Tibial nerve (tissue), 4 donors: ENCODE measurements at regions not wholly inside any gene's neighbourhood (a gene's known extent, or its start where the extent isn't known, plus 50 kb on each side); places are given as distances from the start of the nearest gene placed in this dataset.

Source experiments
- DNase-seq, 2 donors: peaks; one replicate each; pipeline ENCODE4 v3.0.0-alpha.2; 2019; ENCODE audit warnings: low spot score in 2 of 2
- H3K27ac ChIP-seq, 4 donors: fragments of 200-600 bp; sonication (generic) in 3 of 4; one replicate each; pipeline ENCODE4 v1.5.1; 2017 to 2019; ENCODE audit warnings: mild to moderate bottlenecking in 1 of 4
- H3K27me3 ChIP-seq, 2 donors: fragments of 200-600 bp; sonication (generic) in 1 of 2; one replicate each; pipeline versions ENCODE4 v1.5.1 to v1.6.0; 2017 to 2019
- H3K36me3 ChIP-seq, 3 donors: fragments of 200-600 bp; sonication (generic); one replicate each; pipeline ENCODE4 v1.5.1; 2018 to 2019
- H3K4me1 ChIP-seq, 4 donors: fragments of 200-600 bp; sonication (generic) in 3 of 4; one replicate each; pipeline ENCODE4 v1.5.1; 2017 to 2019
- H3K4me3 ChIP-seq, 4 donors: fragments of 200-600 bp; sonication (generic) in 3 of 4; one replicate each; pipeline ENCODE4 v1.5.1; 2017 to 2019; ENCODE audit warnings: mild to moderate bottlenecking in 1 of 4, moderate library complexity in 1 of 4
- H3K9me3 ChIP-seq, 4 donors: fragments of 200-600 bp; sonication (generic) in 3 of 4; one replicate each; pipeline ENCODE4 v1.5.1; 2017 to 2019
- CTCF ChIP-seq, 5 experiments: fragments of 200-600 bp in 3 of 5; fragments of 450-650 bp in 2 of 5; sonication (generic) in 3 of 5; IDR thresholded peaks; one replicate each; pipeline ENCODE4 v1.5.1; 2016 to 2019; ENCODE audit warnings: antibody characterized with exemption in 5 of 5, mild to moderate bottlenecking in 3 of 5, moderate library complexity in 2 of 5
- EP300 ChIP-seq, 2 donors: sonication (generic); formaldehyde crosslinking; IDR thresholded peaks; one replicate each; pipeline ENCODE4 v1.6.1; 2017; ENCODE audit warnings: antibody characterized with exemption in 2 of 2, mild to moderate bottlenecking in 1 of 2
- POLR2A ChIP-seq, 2 donors: fragments of 450-650 bp; IDR thresholded peaks; one replicate each; pipeline ENCODE4 v1.6.1; 2017; ENCODE audit warnings: antibody characterized with exemption in 2 of 2, mild to moderate bottlenecking in 2 of 2, moderate library complexity in 2 of 2
- WGBS, 2 donors: methylation state at CpG; one replicate each; pipeline ENCODE4 v1.1.5; 2018; 5-methylcytosine and 5-hydroxymethylcytosine counted together

- no peak for DNase-seq
- Histone ChIP-seq H3K4me1 (no peaks in the 10 kb centered on the region), H3K36me3 (no peaks in the 10 kb centered on the region), H3K27ac (no peak overlapping the region), H3K4me3 (no peak overlapping the region), H3K27me3 (no peaks in the 10 kb centered on the region), H3K9me3 (peaks cover 0 to 19% (median 0%) of the 10 kb centered on the region in 4 donors)
- WGBS, 2 donors = 81 to 88% methylated on average over 7 of the region's 7 CpGs
- TF ChIP-seq CTCF (IDR thresholded peaks at IDR 0.05) (no peak), POLR2A (IDR thresholded peaks at IDR 0.05) (no peak), EP300 (IDR thresholded peaks at IDR 0.05) (no peak)
These were observed 114.8 kb upstream of the NEIL3 start for GRCh38 chr4:177194906-177195305.

GRCh38 chr4:177196615-177197014, 113.1 kb upstream of the NEIL3 start:
- no peak for DNase-seq
- no peak overlapping the region for H3K4me3 ChIP-seq
- WGBS, 2 donors = 79 to 87% methylated on average over 2 of the region's 2 CpGs
- H3K36me3 ChIP-seq = no peaks in the 10 kb centered on the region
- TF ChIP-seq EP300 (IDR thresholded peaks at IDR 0.05) (no peak), POLR2A (IDR thresholded peaks at IDR 0.05) (no peak)
- H3K27me3 ChIP-seq = no peaks in the 10 kb centered on the region
- H3K27ac ChIP-seq = no peak overlapping the region
- no peaks in the 10 kb centered on the region for H3K4me1 ChIP-seq
- peaks cover 0 to 19% (median 0%) of the 10 kb centered on the region in 4 donors for H3K9me3 ChIP-seq

- H3K4me3 ChIP-seq = no peak overlapping the region
- H3K36me3 ChIP-seq = no peaks in the 10 kb centered on the region
- peaks cover 0 to 10% (median 0%) of the 10 kb centered on the region in 4 donors for H3K9me3 ChIP-seq
- WGBS, 2 donors = 61 to 69% methylated on average over 1 of the region's 1 CpG
- no peaks in the 10 kb centered on the region for H3K4me1 ChIP-seq
- H3K27ac ChIP-seq = no peak overlapping the region
- no peak for DNase-seq
- no peak for TF ChIP-seq POLR2A (IDR thresholded peaks at IDR 0.05)
- no peaks in the 10 kb centered on the region for H3K27me3 ChIP-seq
These were observed 108.1 kb upstream of the NEIL3 start for GRCh38 chr4:177201614-177202013.

DNA sequence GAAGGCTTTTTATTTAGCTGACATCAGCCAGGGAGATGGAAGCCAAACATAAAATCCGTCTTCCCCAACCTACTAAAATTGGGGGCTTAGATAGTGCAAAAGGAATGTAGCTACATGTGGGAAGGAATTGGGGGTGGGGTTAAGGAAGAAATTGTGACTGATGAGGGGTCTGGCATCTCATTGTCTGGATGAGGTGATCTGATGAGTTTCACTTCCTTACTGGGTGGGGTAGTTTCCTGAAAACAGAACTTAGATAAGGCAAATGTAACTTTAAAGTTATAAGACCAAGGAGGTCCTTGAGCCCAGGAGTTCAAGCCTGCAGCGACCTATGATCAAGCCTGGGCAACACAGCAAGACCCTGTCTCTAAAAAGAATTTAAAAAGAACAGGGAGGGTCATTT, 105.5 kb upstream of the NEIL3 start:
- H3K27ac ChIP-seq = no peak overlapping the region
- WGBS, 2 donors = 37 to 41% methylated on average over 2 of the region's 2 CpGs
- no peak for TF ChIP-seq POLR2A (IDR thresholded peaks at IDR 0.05)
- TF ChIP-seq EP300 (IDR thresholded peaks at IDR 0.05) = no peak
- TF ChIP-seq CTCF (IDR thresholded peaks at IDR 0.05) = no peak
- H3K9me3 ChIP-seq = peaks cover 0 to 2% (median 0%) of the 10 kb centered on the region in 4 donors
- H3K4me1 ChIP-seq = no peaks in the 10 kb centered on the region
- no peaks in the 10 kb centered on the region for H3K27me3 ChIP-seq
- no peak for DNase-seq
- H3K4me3 ChIP-seq = no peak overlapping the region
- no peaks in the 10 kb centered on the region for H3K36me3 ChIP-seq

GRCh38 chr4:177214935-177215334, 94.7 kb upstream of the NEIL3 start:
- no peak for DNase-seq
- Histone ChIP-seq H3K36me3 (no peaks in the 10 kb centered on the region), H3K27ac (no peak overlapping the region), H3K9me3 (no peaks in the 10 kb centered on the region), H3K4me1 (no peaks in the 10 kb centered on the region), H3K4me3 (no peak overlapping the region), H3K27me3 (no peaks in the 10 kb centered on the region)
- WGBS, 2 donors = 77 to 80% methylated on average over 5 of the region's 5 CpGs
- TF ChIP-seq POLR2A (IDR thresholded peaks at IDR 0.05) (no peak), CTCF (IDR thresholded peaks at IDR 0.05) (no peak), EP300 (IDR thresholded peaks at IDR 0.05) (no peak)

DNA sequence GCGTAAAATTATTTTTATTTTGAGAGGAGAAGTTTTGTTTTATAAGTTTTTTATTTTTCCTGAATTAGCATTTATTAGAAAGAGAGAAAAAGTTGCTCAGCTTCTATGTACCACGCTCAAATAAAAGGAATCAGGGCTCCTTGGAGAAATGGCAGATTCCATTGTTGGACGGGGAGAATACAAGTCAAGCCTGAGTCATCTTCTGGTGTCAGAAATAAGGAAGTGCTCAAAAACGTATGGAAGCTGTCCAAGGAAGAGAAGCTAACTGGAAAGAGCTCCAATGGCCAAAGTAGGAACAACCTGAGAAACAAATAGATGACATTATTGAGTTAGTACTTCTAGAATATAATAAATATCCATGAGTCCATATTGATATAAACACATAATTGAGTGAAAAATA, 89.3 kb upstream of the NEIL3 start:
- Histone ChIP-seq H3K9me3 (no peaks in the 10 kb centered on the region), H3K4me1 (no peaks in the 10 kb centered on the region), H3K4me3 (no peak overlapping the region), H3K36me3 (no peaks in the 10 kb centered on the region), H3K27ac (no peak overlapping the region), H3K27me3 (no peaks in the 10 kb centered on the region)
- DNase-seq = no peak
- WGBS, 2 donors = 61 to 65% methylated on average over 4 of the region's 4 CpGs
- TF ChIP-seq EP300 (IDR thresholded peaks at IDR 0.05) (no peak), CTCF (IDR thresholded peaks at IDR 0.05) (no peak), POLR2A (IDR thresholded peaks at IDR 0.05) (no peak)
